Endothelial cell of hepatic sinusoid (primary cell): ENCODE measurements at regions not wholly inside any gene's neighbourhood (a gene's known extent, or its start where the extent isn't known, plus 50 kb on each side); places are given as distances from the start of the nearest gene placed in this dataset.
"Not testable (repeated sequence)": the region's sequence is repeated elsewhere in the genome, so short reads cannot be mapped to it uniquely, and the experiment has no call there.

Experiments used
- in situ Hi-C: cut with HindIII; loops from 2 replicates; pipeline ENCODE4 v1.10.0; 2017; ENCODE audit warnings: low sequenced_read_pairs

GRCh38 chr2:192828175-192828574 is 633.4 kb upstream of the TMEFF2 start:
- in situ Hi-C loops, result no loop called here

GRCh38 chr2:192827735-192828134 is 633.0 kb upstream of the TMEFF2 start:
- in situ Hi-C loops, result no loop called here

- in situ Hi-C loops, result no loop called here
These were observed 619.6 kb upstream of the TMEFF2 start for GRCh38 chr2:192814376-192814775.

GRCh38 chr2:192813341-192813740 is 618.6 kb upstream of the TMEFF2 start:
- in situ Hi-C loops, result no loop called here

GRCh38 chr2:192809173-192809572 is 614.4 kb upstream of the TMEFF2 start:
- in situ Hi-C loops, result no loop called here

GRCh38 chr2:192783643-192784042 is 588.9 kb upstream of the TMEFF2 start:
- in situ Hi-C loops, result no loop called here

- in situ Hi-C loops, result no loop called here
These were observed 580.9 kb upstream of the TMEFF2 start for GRCh38 chr2:192775459-192776262.

GRCh38 chr2:192775011-192775410 is 580.3 kb upstream of the TMEFF2 start:
- in situ Hi-C loops, result no loop called here

GRCh38 chr2:192773044-192773443 is 578.3 kb upstream of the TMEFF2 start:
- in situ Hi-C loops, result no loop called here

- in situ Hi-C loops, result no loop called here
These were observed 555.0 kb upstream of the TMEFF2 start for GRCh38 chr2:192749611-192750200.

- in situ Hi-C loops, result no loop called here
These were observed 547.2 kb upstream of the TMEFF2 start for GRCh38 chr2:192741889-192742288.

GRCh38 chr2:192735447-192735846 is 540.7 kb upstream of the TMEFF2 start:
- in situ Hi-C loops, result no loop called here

- in situ Hi-C loops, result no loop called here
These were observed 534.6 kb upstream of the TMEFF2 start for GRCh38 chr2:192729369-192729768.

- in situ Hi-C loops, result no loop called here
These were observed 531.3 kb upstream of the TMEFF2 start for GRCh38 chr2:192725991-192726390.

GRCh38 chr2:192719629-192720028 is 524.9 kb upstream of the TMEFF2 start:
- in situ Hi-C loops, result no loop called here

GRCh38 chr2:192718340-192718739 is 523.6 kb upstream of the TMEFF2 start:
- in situ Hi-C loops, result no loop called here

- in situ Hi-C loops, result no loop called here
These were observed 506.2 kb upstream of the TMEFF2 start for GRCh38 chr2:192700934-192701333.

GRCh38 chr2:192697880-192698279 is 503.1 kb upstream of the TMEFF2 start:
- in situ Hi-C loops, result no loop called here

GRCh38 chr2:192696857-192697256 is 502.1 kb upstream of the TMEFF2 start:
- in situ Hi-C loops, result no loop called here

- in situ Hi-C loops, result no loop called here
These were observed 492.3 kb upstream of the TMEFF2 start for GRCh38 chr2:192687015-192687414.

- in situ Hi-C loops, result not testable (repeated sequence)
These were observed 487.8 kb upstream of the TMEFF2 start for GRCh38 chr2:192682511-192682910.

GRCh38 chr2:192675681-192676080 is 480.9 kb upstream of the TMEFF2 start:
- in situ Hi-C loops, result no loop called here
